ENCODE measurements at regions not wholly inside any gene's neighbourhood (a gene's known extent, or its start where the extent isn't known, plus 50 kb on each side); places are given as distances from the start of the nearest gene placed in this dataset.

DNA sequence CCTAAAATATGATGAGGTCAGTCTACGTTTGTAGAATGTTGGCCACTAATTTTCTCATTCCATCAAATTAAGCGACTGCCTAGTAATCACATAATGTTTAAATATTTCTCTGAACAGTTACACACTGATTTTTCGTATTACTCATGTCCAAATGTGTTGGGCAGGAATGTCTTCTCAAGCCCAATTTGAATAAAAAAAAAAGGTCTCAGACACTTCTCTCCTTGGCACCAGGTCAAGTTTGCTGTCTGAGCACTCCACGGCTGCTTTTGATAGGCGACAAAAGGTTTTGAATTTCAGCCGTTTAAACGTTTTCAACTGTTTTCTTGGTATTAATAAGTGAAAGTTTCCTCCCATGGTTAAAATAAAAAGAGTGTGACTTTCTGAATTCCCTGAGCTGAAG, 542.1 kb downstream of the IRX1 start:
- H3K4me2 ChIP-seq (ENCODE audit: low read length), result no peak overlapping the region
- H3K27me3 ChIP-seq (ENCODE audit: insufficient read depth, low read length, poor library complexity), result no peaks in the 10 kb centered on the region
- no peak overlapping the region for H3K18ac ChIP-seq (ENCODE audit: low read length)
- H3K56ac ChIP-seq (ENCODE audit: low read length), result no peak overlapping the region
- H3K4me3 ChIP-seq (ENCODE audit: low read length), result no peak overlapping the region
- no peak overlapping the region for H2BK15ac ChIP-seq (replicated peaks; ENCODE audit: low read depth)
- H3K9ac ChIP-seq (ENCODE audit: low read length), result no peak overlapping the region
- no peak overlapping the region for H2AK5ac ChIP-seq (ENCODE audit: low read length)
- no peak overlapping the region for H3K4ac ChIP-seq (ENCODE audit: low read depth, low read length)
- H3K79me2 ChIP-seq (ENCODE audit: control insufficient read depth, insufficient read depth, low read length), result no peaks in the 10 kb centered on the region
- no peak for DNase-seq
- no peak overlapping the region for H2BK5ac ChIP-seq (ENCODE audit: low read length)
- H3K36me3 ChIP-seq (ENCODE audit: control insufficient read depth, insufficient read depth, low read length), result no peaks in the 10 kb centered on the region
- H2BK120ac ChIP-seq (ENCODE audit: low read depth, low read length), result no peak overlapping the region
- no CpG with 5 or more reads among the region's 7 CpGs for WGBS (ENCODE audit: extremely low coverage, insufficient coverage, low lambda C conversion rate)
- H3K79me1 ChIP-seq (ENCODE audit: low read length), result no peaks in the 10 kb centered on the region
- no peak overlapping the region for H3K23ac ChIP-seq (ENCODE audit: low read length)
- no peak overlapping the region for H3K27ac ChIP-seq (ENCODE audit: low read depth, low read length)
- no peak overlapping the region for H4K5ac ChIP-seq (ENCODE audit: low read length)
- H4K8ac ChIP-seq (ENCODE audit: low read depth, low read length), result no peak overlapping the region
- no peaks in the 10 kb centered on the region for H3K4me1 ChIP-seq (ENCODE audit: control insufficient read depth, low read depth, low read length)

DNA sequence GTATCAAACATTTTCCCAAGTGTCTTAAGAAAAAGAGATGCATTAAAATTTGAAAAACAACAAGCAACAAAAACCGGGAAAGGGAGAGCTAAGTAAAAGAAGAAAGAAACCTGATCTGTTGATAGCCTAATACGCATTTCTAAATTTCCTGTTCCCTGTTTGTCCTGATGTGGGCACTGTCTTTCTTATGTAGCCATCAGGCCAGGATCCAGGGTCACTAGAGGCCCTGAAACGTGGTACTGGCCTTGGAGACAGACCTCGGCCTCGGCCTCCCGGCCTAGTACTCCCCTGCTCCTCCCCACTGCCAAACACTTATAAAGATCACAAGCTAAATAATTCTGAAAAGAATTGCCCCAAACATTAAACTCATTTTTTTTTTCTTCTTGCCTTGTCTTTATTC, 547.2 kb downstream of the IRX1 start:
- Histone ChIP-seq H3K4ac (ENCODE audit: low read depth, low read length) (no peak overlapping the region), H3K23ac (ENCODE audit: low read length) (no peak overlapping the region), H2AK5ac (ENCODE audit: low read length) (no peak overlapping the region), H3K4me2 (ENCODE audit: low read length) (no peak overlapping the region), H3K4me1 (ENCODE audit: control insufficient read depth, low read depth, low read length) (no peaks in the 10 kb centered on the region), H3K56ac (ENCODE audit: low read length) (no peak overlapping the region), H3K9ac (ENCODE audit: low read length) (no peak overlapping the region), H3K36me3 (ENCODE audit: control insufficient read depth, insufficient read depth, low read length) (no peaks in the 10 kb centered on the region), H3K27ac (ENCODE audit: low read depth, low read length) (no peak overlapping the region), H4K5ac (ENCODE audit: low read length) (no peak overlapping the region), H4K8ac (ENCODE audit: low read depth, low read length) (no peak overlapping the region), H3K27me3 (ENCODE audit: insufficient read depth, low read length, poor library complexity) (no peaks in the 10 kb centered on the region), H3K79me2 (ENCODE audit: control insufficient read depth, insufficient read depth, low read length) (no peaks in the 10 kb centered on the region), H3K4me3 (ENCODE audit: low read length) (no peak overlapping the region), H2BK120ac (ENCODE audit: low read depth, low read length) (no peak overlapping the region), H2BK15ac (replicated peaks; ENCODE audit: low read depth) (no peak overlapping the region), H2BK5ac (ENCODE audit: low read length) (no peak overlapping the region), H3K18ac (ENCODE audit: low read length) (no peak overlapping the region), H3K79me1 (ENCODE audit: low read length) (no peaks in the 10 kb centered on the region)
- DNase-seq, result peak; percentile 57
- WGBS (ENCODE audit: extremely low coverage, insufficient coverage, low lambda C conversion rate), result no CpG with 5 or more reads among the region's 6 CpGs

DNA sequence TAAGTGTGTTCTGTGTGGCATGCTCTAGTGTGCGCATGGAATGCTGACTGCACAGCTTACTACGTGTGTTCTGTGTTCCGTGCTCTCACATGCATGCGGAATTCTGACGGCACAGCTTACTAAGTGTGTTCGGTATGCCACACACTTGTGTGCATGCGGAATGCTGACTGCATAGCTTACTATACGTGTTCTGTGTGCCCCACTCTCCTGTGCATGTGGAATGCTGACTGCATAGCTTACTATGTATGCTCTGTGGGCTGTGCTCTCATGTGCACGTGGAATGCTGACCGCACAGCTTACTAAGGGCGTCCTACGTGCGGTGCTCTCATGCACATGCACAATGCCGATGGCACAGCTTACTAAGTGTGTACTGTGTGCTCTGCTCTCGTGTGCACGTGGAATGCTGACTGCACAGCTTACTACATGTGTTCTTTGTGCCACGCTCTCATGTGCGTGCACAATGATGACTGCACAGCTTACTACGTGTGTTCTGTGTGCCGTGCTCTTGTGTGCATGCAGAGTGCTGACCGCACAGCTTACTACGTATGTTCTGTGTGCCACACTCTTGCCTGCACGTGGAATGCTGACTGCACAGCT, 548.9 kb downstream of the IRX1 start:
- Histone ChIP-seq H3K79me2 (ENCODE audit: control insufficient read depth, insufficient read depth, low read length) (no peaks in the 10 kb centered on the region), H3K4me3 (ENCODE audit: low read length) (no peak overlapping the region), H4K8ac (ENCODE audit: low read depth, low read length) (no peak overlapping the region), H3K36me3 (ENCODE audit: control insufficient read depth, insufficient read depth, low read length) (no peaks in the 10 kb centered on the region), H3K4me2 (ENCODE audit: low read length) (no peak overlapping the region), H2AK5ac (ENCODE audit: low read length) (no peak overlapping the region), H3K56ac (ENCODE audit: low read length) (no peak overlapping the region), H3K4ac (ENCODE audit: low read depth, low read length) (no peak overlapping the region), H3K18ac (ENCODE audit: low read length) (no peak overlapping the region), H3K9ac (ENCODE audit: low read length) (no peak overlapping the region), H3K27ac (ENCODE audit: low read depth, low read length) (no peak overlapping the region), H2BK15ac (replicated peaks; ENCODE audit: low read depth) (no peak overlapping the region), H4K5ac (ENCODE audit: low read length) (no peak overlapping the region), H3K79me1 (ENCODE audit: low read length) (no peaks in the 10 kb centered on the region), H2BK5ac (ENCODE audit: low read length) (no peak overlapping the region), H3K4me1 (ENCODE audit: control insufficient read depth, low read depth, low read length) (no peaks in the 10 kb centered on the region), H3K27me3 (ENCODE audit: insufficient read depth, low read length, poor library complexity) (no peaks in the 10 kb centered on the region), H2BK120ac (ENCODE audit: low read depth, low read length) (no peak overlapping the region), H3K23ac (ENCODE audit: low read length) (no peak overlapping the region)
- no peak for DNase-seq
- WGBS (ENCODE audit: extremely low coverage, insufficient coverage, low lambda C conversion rate), result no CpG with 5 or more reads among the region's 23 CpGs

DNA sequence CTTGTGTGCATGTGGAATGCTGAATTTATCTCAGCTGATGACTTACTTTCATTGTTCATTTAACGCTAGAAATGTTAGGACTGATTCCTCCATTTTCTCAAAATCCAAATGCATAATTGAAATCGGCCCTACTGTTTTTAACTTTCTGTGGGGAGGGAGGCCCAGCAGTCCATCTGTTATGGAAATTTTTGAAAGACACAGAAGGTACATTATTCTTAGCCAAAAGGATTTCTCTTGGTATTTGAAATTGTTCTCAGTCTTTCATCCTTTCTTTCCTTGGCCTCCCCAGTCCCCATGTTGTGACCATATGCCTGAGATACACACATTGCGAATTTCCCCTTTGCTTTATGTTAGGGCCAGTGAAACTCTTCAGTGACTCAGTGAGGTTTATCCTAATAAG, 549.9 kb downstream of the IRX1 start:
- no CpG with 5 or more reads among the region's 3 CpGs for WGBS (ENCODE audit: extremely low coverage, insufficient coverage, low lambda C conversion rate)
- H2AK5ac ChIP-seq (ENCODE audit: low read length), result no peak overlapping the region
- no peak overlapping the region for H3K4me2 ChIP-seq (ENCODE audit: low read length)
- no peaks in the 10 kb centered on the region for H3K4me1 ChIP-seq (ENCODE audit: control insufficient read depth, low read depth, low read length)
- no peak overlapping the region for H3K4me3 ChIP-seq (ENCODE audit: low read length)
- no peak overlapping the region for H3K27ac ChIP-seq (ENCODE audit: low read depth, low read length)
- DNase-seq, result no peak
- no peaks in the 10 kb centered on the region for H3K79me1 ChIP-seq (ENCODE audit: low read length)
- no peak overlapping the region for H3K23ac ChIP-seq (ENCODE audit: low read length)
- H3K18ac ChIP-seq (ENCODE audit: low read length), result no peak overlapping the region
- H4K8ac ChIP-seq (ENCODE audit: low read depth, low read length), result no peak overlapping the region
- no peaks in the 10 kb centered on the region for H3K79me2 ChIP-seq (ENCODE audit: control insufficient read depth, insufficient read depth, low read length)
- no peak overlapping the region for H3K56ac ChIP-seq (ENCODE audit: low read length)
- H3K9ac ChIP-seq (ENCODE audit: low read length), result no peak overlapping the region
- no peak overlapping the region for H4K5ac ChIP-seq (ENCODE audit: low read length)
- no peak overlapping the region for H3K4ac ChIP-seq (ENCODE audit: low read depth, low read length)
- H3K27me3 ChIP-seq (ENCODE audit: insufficient read depth, low read length, poor library complexity), result no peaks in the 10 kb centered on the region
- no peak overlapping the region for H2BK15ac ChIP-seq (replicated peaks; ENCODE audit: low read depth)
- H2BK120ac ChIP-seq (ENCODE audit: low read depth, low read length), result no peak overlapping the region
- no peak overlapping the region for H2BK5ac ChIP-seq (ENCODE audit: low read length)
- H3K36me3 ChIP-seq (ENCODE audit: control insufficient read depth, insufficient read depth, low read length), result no peaks in the 10 kb centered on the region

DNA sequence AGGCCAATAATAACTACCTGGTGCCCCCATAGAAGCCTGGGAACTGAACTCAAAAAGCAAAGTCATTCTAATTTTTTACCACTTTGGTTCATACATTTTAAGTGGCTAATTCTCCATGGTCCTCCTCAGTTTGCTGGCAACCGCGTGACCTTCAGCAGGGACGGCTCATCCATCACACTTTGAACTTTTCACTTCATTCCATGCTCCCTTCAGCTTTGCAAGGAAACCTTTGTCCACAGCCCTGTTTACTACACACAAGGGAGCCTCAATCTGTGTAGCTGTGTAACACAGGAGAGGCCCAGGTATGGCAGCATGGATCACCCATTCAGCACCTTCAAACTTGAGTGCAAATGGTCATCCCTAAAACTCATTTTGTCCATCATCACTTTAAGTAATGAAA, 552.4 kb downstream of the IRX1 start:
- DNase-seq, result no peak
- H3K9ac ChIP-seq (ENCODE audit: low read length), result no peak overlapping the region
- no CpG with 5 or more reads among the region's 3 CpGs for whole genome bisulfite sequencing (ENCODE audit: extremely low coverage, insufficient coverage, low lambda C conversion rate)
- no peaks in the 10 kb centered on the region for H3K27me3 ChIP-seq (ENCODE audit: insufficient read depth, low read length, poor library complexity)
- no peak overlapping the region for H2BK15ac ChIP-seq (replicated peaks; ENCODE audit: low read depth)
- no peak overlapping the region for H3K4ac ChIP-seq (ENCODE audit: low read depth, low read length)
- no peak overlapping the region for H2BK120ac ChIP-seq (ENCODE audit: low read depth, low read length)
- H3K36me3 ChIP-seq (ENCODE audit: control insufficient read depth, insufficient read depth, low read length), result no peaks in the 10 kb centered on the region
- no peak overlapping the region for H3K23ac ChIP-seq (ENCODE audit: low read length)
- no peak overlapping the region for H4K5ac ChIP-seq (ENCODE audit: low read length)
- no peak overlapping the region for H4K8ac ChIP-seq (ENCODE audit: low read depth, low read length)
- H3K4me3 ChIP-seq (ENCODE audit: low read length), result no peak overlapping the region
- H3K56ac ChIP-seq (ENCODE audit: low read length), result no peak overlapping the region
- H3K18ac ChIP-seq (ENCODE audit: low read length), result no peak overlapping the region
- no peak overlapping the region for H3K4me2 ChIP-seq (ENCODE audit: low read length)
- no peak overlapping the region for H2AK5ac ChIP-seq (ENCODE audit: low read length)
- no peak overlapping the region for H3K27ac ChIP-seq (ENCODE audit: low read depth, low read length)
- no peak overlapping the region for H2BK5ac ChIP-seq (ENCODE audit: low read length)
- H3K79me2 ChIP-seq (ENCODE audit: control insufficient read depth, insufficient read depth, low read length), result no peaks in the 10 kb centered on the region
- H3K79me1 ChIP-seq (ENCODE audit: low read length), result no peaks in the 10 kb centered on the region
- no peaks in the 10 kb centered on the region for H3K4me1 ChIP-seq (ENCODE audit: control insufficient read depth, low read depth, low read length)

DNA sequence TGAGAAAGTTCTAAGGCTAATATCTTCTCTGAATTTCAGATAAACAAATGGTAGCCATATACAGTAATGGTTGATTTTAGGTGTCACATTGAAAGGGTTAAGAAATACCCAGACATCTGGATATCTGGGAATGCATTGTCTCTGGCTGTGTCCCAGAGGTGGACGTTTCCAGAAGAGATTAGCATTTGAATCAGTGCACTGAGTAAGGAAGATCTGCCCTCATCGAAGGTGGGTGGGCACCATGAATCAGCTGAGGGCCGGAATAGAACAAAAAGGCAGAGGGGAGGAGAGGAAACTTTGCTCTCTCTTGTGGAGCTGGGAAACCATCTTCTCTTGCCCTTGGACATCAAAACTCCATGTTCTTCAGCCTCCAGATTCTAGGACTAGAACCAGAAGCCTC, 554.4 kb downstream of the IRX1 start:
- H2BK15ac ChIP-seq (replicated peaks; ENCODE audit: low read depth), result no peak overlapping the region
- DNase-seq, result no peak

More for the DNA sequence above, 554.4 kb downstream of the IRX1 start:
- Histone ChIP-seq H3K79me2 (ENCODE audit: control insufficient read depth, insufficient read depth, low read length) (no peaks in the 10 kb centered on the region), H3K36me3 (ENCODE audit: control insufficient read depth, insufficient read depth, low read length) (no peaks in the 10 kb centered on the region), H3K27me3 (ENCODE audit: insufficient read depth, low read length, poor library complexity) (no peaks in the 10 kb centered on the region), H2BK120ac (ENCODE audit: low read depth, low read length) (no peak overlapping the region), H3K27ac (ENCODE audit: low read depth, low read length) (no peak overlapping the region), H4K8ac (ENCODE audit: low read depth, low read length) (no peak overlapping the region), H2BK5ac (ENCODE audit: low read length) (no peak overlapping the region), H3K79me1 (ENCODE audit: low read length) (no peaks in the 10 kb centered on the region), H3K4me1 (ENCODE audit: control insufficient read depth, low read depth, low read length) (no peaks in the 10 kb centered on the region), H3K4me2 (ENCODE audit: low read length) (no peak overlapping the region), H3K9ac (ENCODE audit: low read length) (no peak overlapping the region), H4K5ac (ENCODE audit: low read length) (no peak overlapping the region), H2AK5ac (ENCODE audit: low read length) (no peak overlapping the region), H3K56ac (ENCODE audit: low read length) (no peak overlapping the region), H3K23ac (ENCODE audit: low read length) (no peak overlapping the region), H3K18ac (ENCODE audit: low read length) (no peak overlapping the region), H3K4ac (ENCODE audit: low read depth, low read length) (no peak overlapping the region), H3K4me3 (ENCODE audit: low read length) (no peak overlapping the region)
- WGBS (ENCODE audit: extremely low coverage, insufficient coverage, low lambda C conversion rate), result no CpG with 5 or more reads among the region's 3 CpGs
